SK-N-SH (cell line): ENCODE measurements at regions not wholly inside any gene's neighbourhood (a gene's known extent, or its start where the extent isn't known, plus 50 kb on each side); places are given as distances from the start of the nearest gene placed in this dataset.

Source experiments
- CTCF ChIA-PET: fragments of 300-600, 350-600 bp; formaldehyde crosslinking; extraction: SDS; loops from one replicate; lab custom pipeline; 2021; lab: Yijun Ruan, JAX
- POLR2A ChIA-PET: fragments of 350-600 bp; sonication (Branson Sonifier 250); formaldehyde crosslinking; extraction: SDS; loops from one replicate; lab custom pipeline; 2020; ENCODE audit warnings: antibody characterized with exemption, inconsistent platforms; lab: Yijun Ruan, JAX
- DNase-seq: peaks from one replicate; pipeline ENCODE4 v3.0.0; 2012
- H2AFZ ChIP-seq: fragments of 200-600 bp; sonication (generic); 2 replicates; pipeline ENCODE4 v1.8.1; 2016; ENCODE audit warnings: antibody characterized with exemption, mild to moderate bottlenecking, low read depth
- H3F3A ChIP-seq: fragments of 200-600 bp; sonication (generic); replicated peaks from 2 replicates; pipeline ENCODE3; 2016; ENCODE audit warnings: antibody characterized with exemption, mild to moderate bottlenecking; ENCODE audit not compliant: insufficient read depth
- H3K27ac ChIP-seq, 2 experiments: fragments of 200-500 bp in 1 of 2; fragments of 200-600 bp in 1 of 2; sonication (Bioruptor generic) in 1 of 2; sonication (generic), shearing (Covaris generic) in 1 of 2; 2 replicates each; pipeline versions ENCODE4 v1.5.1 to v1.6.1; 2014 to 2016; ENCODE audit warnings: low read depth in 2 of 2, inconsistent platforms in 1 of 2, low read length in 1 of 2, mild to moderate bottlenecking in 1 of 2, mixed read lengths in 1 of 2
- H3K27me3 ChIP-seq: fragments of 200-600 bp; sonication (generic), shearing (Covaris generic); 2 replicates; pipeline ENCODE4 v1.6.1; 2016; ENCODE audit warnings: mixed run types; ENCODE audit not compliant: insufficient read depth
- H3K36me3 ChIP-seq, 2 experiments: fragments of 200-500 bp in 1 of 2; fragments of 200-600 bp in 1 of 2; sonication (Bioruptor generic) in 1 of 2; sonication (generic) in 1 of 2; replicated peaks in 1 of 2; 2 replicates each; pipeline versions ENCODE3 to v1.5.1; 2014 to 2016; ENCODE audit warnings: low read length in 1 of 2, mild to moderate bottlenecking in 1 of 2; ENCODE audit not compliant: insufficient read depth in 2 of 2, control insufficient read depth in 1 of 2
- H3K4me1 ChIP-seq, 2 experiments: fragments of 200-500 bp in 1 of 2; fragments of 200-600 bp in 1 of 2; sonication (Bioruptor generic) in 1 of 2; sonication (generic), shearing (Covaris generic) in 1 of 2; 2 replicates each; pipeline versions ENCODE4 v1.5.1 to v1.6.1; 2014 to 2016; ENCODE audit warnings: low read depth in 1 of 2, low read length in 1 of 2, mixed run types in 1 of 2; ENCODE audit not compliant: insufficient read depth in 2 of 2, control insufficient read depth in 1 of 2
- H3K4me2 ChIP-seq: fragments of 200-600 bp; sonication (generic), shearing (Covaris generic); 2 replicates; pipeline ENCODE4 v1.6.1; 2017; ENCODE audit warnings: mixed run types
- H3K4me3 ChIP-seq, 2 experiments: fragments of 200-500 bp in 1 of 2; fragments of 200-600 bp in 1 of 2; sonication (Bioruptor generic) in 1 of 2; sonication (generic), shearing (Covaris generic) in 1 of 2; 2 replicates each; pipeline versions ENCODE4 v1.5.1 to v1.8.1; 2014 to 2016; ENCODE audit warnings: low read depth in 2 of 2, inconsistent platforms in 1 of 2, low read length in 1 of 2, mild to moderate bottlenecking in 1 of 2, mixed read lengths in 1 of 2, moderate library complexity in 1 of 2
- H3K79me2 ChIP-seq: fragments of 200-600 bp; sonication (generic); 2 replicates; pipeline ENCODE4 v1.8.1; 2017; ENCODE audit warnings: mild to moderate bottlenecking; ENCODE audit not compliant: insufficient read depth
- H3K9ac ChIP-seq: fragments of 200-600 bp; sonication (generic); 2 replicates; pipeline ENCODE4 v1.6.1; 2017; ENCODE audit warnings: mixed run types
- H3K9me2 ChIP-seq: fragments of 200-600 bp; sonication (generic); 2 replicates; pipeline ENCODE4 v1.6.1; 2017; ENCODE audit warnings: mixed run types
- H3K9me3 ChIP-seq: fragments of 200-600 bp; sonication (generic); 2 replicates; pipeline ENCODE4 v1.6.1; 2017; ENCODE audit warnings: mixed run types, mild to moderate bottlenecking, moderate library complexity
- H4K20me1 ChIP-seq: fragments of 200-600 bp; sonication (generic); 2 replicates; pipeline ENCODE4 v1.6.1; 2017; ENCODE audit warnings: mild to moderate bottlenecking, mixed run types; ENCODE audit not compliant: insufficient read depth
- CHD2 ChIP-seq: fragments of 150-350 bp; IDR thresholded peaks from 2 replicates; pipeline ENCODE4 v1.6.1; 2018; ENCODE audit warnings: low read length; ENCODE audit not compliant: partially characterized antibody
- ELF1 ChIP-seq: IDR thresholded peaks from 2 replicates; pipeline ENCODE4 v1.4.0; 2012
- EZH2phosphoT487 ChIP-seq: fragments of 200-600 bp; sonication (generic); IDR thresholded peaks from 2 replicates; pipeline ENCODE4 v1.6.1; 2017; ENCODE audit warnings: low read depth, mixed run types, mild to moderate bottlenecking, antibody characterized with exemption, moderate library complexity, borderline replicate concordance
- FOSL2 ChIP-seq: IDR thresholded peaks from 2 replicates; pipeline ENCODE4 v1.4.0; 2012; ENCODE audit warnings: low read depth, mild to moderate bottlenecking, moderate library complexity, borderline replicate concordance
- FOXM1 ChIP-seq: IDR thresholded peaks from 2 replicates; pipeline ENCODE4 v1.4.0; 2012; ENCODE audit warnings: low read depth, mild to moderate bottlenecking
- GABPA ChIP-seq: IDR thresholded peaks from 2 replicates; pipeline ENCODE4 v1.4.0; 2012; ENCODE audit warnings: low read depth, mild to moderate bottlenecking
- JUND ChIP-seq: IDR thresholded peaks from 2 replicates; pipeline ENCODE4 v1.4.0; 2012
- NFIC ChIP-seq: IDR thresholded peaks from 2 replicates; pipeline ENCODE4 v1.4.0; 2012; ENCODE audit warnings: borderline replicate concordance
- NRF1 ChIP-seq: IDR thresholded peaks from 2 replicates; pipeline ENCODE4 v1.6.1; 2012; ENCODE audit warnings: low read depth, mild to moderate bottlenecking, low read length
- POLR2AphosphoS5 ChIP-seq: IDR thresholded peaks from 2 replicates; pipeline ENCODE4 v1.6.1; 2012; ENCODE audit warnings: low read depth, low read length
- RAD21 ChIP-seq: IDR thresholded peaks from 2 replicates; pipeline ENCODE4 v1.6.1; 2012; ENCODE audit warnings: mild to moderate bottlenecking, low read length
- REST ChIP-seq: IDR thresholded peaks from 2 replicates; pipeline ENCODE4 v1.6.1; 2012; ENCODE audit warnings: mild to moderate bottlenecking, low read depth, low read length, moderate library complexity
- RFX5 ChIP-seq: IDR thresholded peaks from 2 replicates; pipeline ENCODE4 v1.6.1; 2012; ENCODE audit warnings: mild to moderate bottlenecking, improper control_type of control experiment, low read length
- RXRA ChIP-seq: IDR thresholded peaks from 2 replicates; pipeline ENCODE4 v1.4.0; 2012; ENCODE audit warnings: low read depth, mild to moderate bottlenecking, borderline replicate concordance
- TCF12 ChIP-seq: IDR thresholded peaks from 2 replicates; pipeline ENCODE4 v1.4.0; 2012
- USF1 ChIP-seq: IDR thresholded peaks from 2 replicates; pipeline ENCODE4 v1.4.0; 2012; ENCODE audit warnings: low read depth, borderline replicate concordance
- ZBTB33 ChIP-seq: IDR thresholded peaks from 2 replicates; pipeline ENCODE4 v1.4.0; 2012; ENCODE audit warnings: low read depth, borderline replicate concordance
- WGBS: methylation state at CpG from one replicate; pipeline ENCODE4 v1.1.6; 2017; ENCODE audit warnings: low lambda C conversion rate; 5-methylcytosine and 5-hydroxymethylcytosine counted together
- TF ChIP-seq, protein P1 (sequence below): IDR thresholded peaks from 2 replicates; pipeline ENCODE4; 2012
- TF ChIP-seq, protein P2 (sequence below): fragments of 150-350 bp; IDR thresholded peaks from 2 replicates; pipeline ENCODE4 v1.6.1; 2017; ENCODE audit warnings: antibody characterized with exemption, low read length, low read depth, borderline replicate concordance
- TF ChIP-seq, protein P3 (sequence below): fragments of 200-600 bp; sonication (generic); IDR thresholded peaks from 2 replicates; pipeline ENCODE4 v1.6.1; 2017; ENCODE audit warnings: antibody characterized with exemption, mild to moderate bottlenecking, moderate library complexity

- no peaks in the 10 kb centered on the region for H3K9me2 ChIP-seq
- H3K9me3 ChIP-seq: no peaks in the 10 kb centered on the region
- H3K4me3 ChIP-seq: no peak overlapping the region
- no peak overlapping the region for H2AFZ ChIP-seq
- no peaks in the 10 kb centered on the region; a peak in 1 of 4 replicates for H3K4me1 ChIP-seq
- H3K4me2 ChIP-seq: no peak overlapping the region
- TF ChIP-seq, protein P1, sequence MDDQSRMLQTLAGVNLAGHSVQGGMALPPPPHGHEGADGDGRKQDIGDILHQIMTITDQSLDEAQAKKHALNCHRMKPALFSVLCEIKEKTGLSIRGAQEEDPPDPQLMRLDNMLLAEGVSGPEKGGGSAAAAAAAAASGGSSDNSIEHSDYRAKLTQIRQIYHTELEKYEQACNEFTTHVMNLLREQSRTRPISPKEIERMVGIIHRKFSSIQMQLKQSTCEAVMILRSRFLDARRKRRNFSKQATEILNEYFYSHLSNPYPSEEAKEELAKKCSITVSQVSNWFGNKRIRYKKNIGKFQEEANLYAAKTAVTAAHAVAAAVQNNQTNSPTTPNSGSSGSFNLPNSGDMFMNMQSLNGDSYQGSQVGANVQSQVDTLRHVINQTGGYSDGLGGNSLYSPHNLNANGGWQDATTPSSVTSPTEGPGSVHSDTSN: no peak
- TF ChIP-seq CHD2 (no peak), RXRA (no peak), TCF12 (no peak), POLR2AphosphoS5 (no peak), GABPA (no peak), EZH2phosphoT487 (no peak), RAD21 (no peak), NFIC (no peak), ZBTB33 (no peak), USF1 (no peak), ELF1 (no peak), NRF1 (no peak), JUND (no peak), FOSL2 (no peak), RFX5 (no peak), REST (no peak), FOXM1 (no peak)
- TF ChIP-seq, protein P2, sequence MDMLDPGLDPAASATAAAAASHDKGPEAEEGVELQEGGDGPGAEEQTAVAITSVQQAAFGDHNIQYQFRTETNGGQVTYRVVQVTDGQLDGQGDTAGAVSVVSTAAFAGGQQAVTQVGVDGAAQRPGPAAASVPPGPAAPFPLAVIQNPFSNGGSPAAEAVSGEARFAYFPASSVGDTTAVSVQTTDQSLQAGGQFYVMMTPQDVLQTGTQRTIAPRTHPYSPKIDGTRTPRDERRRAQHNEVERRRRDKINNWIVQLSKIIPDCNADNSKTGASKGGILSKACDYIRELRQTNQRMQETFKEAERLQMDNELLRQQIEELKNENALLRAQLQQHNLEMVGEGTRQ: no peak
- TF ChIP-seq, protein P3, sequence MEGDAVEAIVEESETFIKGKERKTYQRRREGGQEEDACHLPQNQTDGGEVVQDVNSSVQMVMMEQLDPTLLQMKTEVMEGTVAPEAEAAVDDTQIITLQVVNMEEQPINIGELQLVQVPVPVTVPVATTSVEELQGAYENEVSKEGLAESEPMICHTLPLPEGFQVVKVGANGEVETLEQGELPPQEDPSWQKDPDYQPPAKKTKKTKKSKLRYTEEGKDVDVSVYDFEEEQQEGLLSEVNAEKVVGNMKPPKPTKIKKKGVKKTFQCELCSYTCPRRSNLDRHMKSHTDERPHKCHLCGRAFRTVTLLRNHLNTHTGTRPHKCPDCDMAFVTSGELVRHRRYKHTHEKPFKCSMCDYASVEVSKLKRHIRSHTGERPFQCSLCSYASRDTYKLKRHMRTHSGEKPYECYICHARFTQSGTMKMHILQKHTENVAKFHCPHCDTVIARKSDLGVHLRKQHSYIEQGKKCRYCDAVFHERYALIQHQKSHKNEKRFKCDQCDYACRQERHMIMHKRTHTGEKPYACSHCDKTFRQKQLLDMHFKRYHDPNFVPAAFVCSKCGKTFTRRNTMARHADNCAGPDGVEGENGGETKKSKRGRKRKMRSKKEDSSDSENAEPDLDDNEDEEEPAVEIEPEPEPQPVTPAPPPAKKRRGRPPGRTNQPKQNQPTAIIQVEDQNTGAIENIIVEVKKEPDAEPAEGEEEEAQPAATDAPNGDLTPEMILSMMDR: no peak
- no peaks in the 10 kb centered on the region for H4K20me1 ChIP-seq
- H3K79me2 ChIP-seq: no peaks in the 10 kb centered on the region
- 77% methylated on average over 1 of the region's 1 CpG for WGBS
- H3K27me3 ChIP-seq: no peaks in the 10 kb centered on the region
- no peak for DNase-seq
- H3K27ac ChIP-seq: no peak overlapping the region
- H3K9ac ChIP-seq: no peak overlapping the region
- POLR2A ChIA-PET: no interaction called here
- H3F3A ChIP-seq: no peaks in the 10 kb centered on the region
- H3K36me3 ChIP-seq: no peaks in the 10 kb centered on the region
- CTCF ChIA-PET: interaction anchor here (0.6 kb wide), 1 partner anchor 675 kb away, joined by 3 read pairs; no protein-coding TSS in a partner anchor
These were observed 585.3 kb upstream of the USP24 start for GRCh38 chr1:55800503-55800902.
